ENCODE measurements at regions not wholly inside any gene's neighbourhood (a gene's known extent, or its start where the extent isn't known, plus 50 kb on each side); places are given as distances from the start of the nearest gene placed in this dataset.

- Histone ChIP-seq H3K27ac (no peak overlapping the region), H3K27me3 (peaks cover 3% of the 10 kb centered on the region), H3K4me3 (no peak overlapping the region), H3K4me1 (ENCODE audit: insufficient read depth) (no peaks in the 10 kb centered on the region), H3K9me3 (no peaks in the 10 kb centered on the region), H3K36me3 (no peaks in the 10 kb centered on the region)
- intact Hi-C loops (cut with DNase I) = no loop called here
- TF ChIP-seq, protein P1, sequence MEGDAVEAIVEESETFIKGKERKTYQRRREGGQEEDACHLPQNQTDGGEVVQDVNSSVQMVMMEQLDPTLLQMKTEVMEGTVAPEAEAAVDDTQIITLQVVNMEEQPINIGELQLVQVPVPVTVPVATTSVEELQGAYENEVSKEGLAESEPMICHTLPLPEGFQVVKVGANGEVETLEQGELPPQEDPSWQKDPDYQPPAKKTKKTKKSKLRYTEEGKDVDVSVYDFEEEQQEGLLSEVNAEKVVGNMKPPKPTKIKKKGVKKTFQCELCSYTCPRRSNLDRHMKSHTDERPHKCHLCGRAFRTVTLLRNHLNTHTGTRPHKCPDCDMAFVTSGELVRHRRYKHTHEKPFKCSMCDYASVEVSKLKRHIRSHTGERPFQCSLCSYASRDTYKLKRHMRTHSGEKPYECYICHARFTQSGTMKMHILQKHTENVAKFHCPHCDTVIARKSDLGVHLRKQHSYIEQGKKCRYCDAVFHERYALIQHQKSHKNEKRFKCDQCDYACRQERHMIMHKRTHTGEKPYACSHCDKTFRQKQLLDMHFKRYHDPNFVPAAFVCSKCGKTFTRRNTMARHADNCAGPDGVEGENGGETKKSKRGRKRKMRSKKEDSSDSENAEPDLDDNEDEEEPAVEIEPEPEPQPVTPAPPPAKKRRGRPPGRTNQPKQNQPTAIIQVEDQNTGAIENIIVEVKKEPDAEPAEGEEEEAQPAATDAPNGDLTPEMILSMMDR (IDR thresholded peaks at IDR 0.05) = no peak
- no peak for TF ChIP-seq POLR2A (IDR thresholded peaks at IDR 0.05)
- TF ChIP-seq EP300 (IDR thresholded peaks at IDR 0.05) = no peak
- no peak for DNase-seq
- WGBS, 3 donors = 16 to 18% (median 17%) methylated on average over 7 of the region's 7 CpGs
Measured at GRCh38 chr15:97654481-97655076, 305.9 kb upstream of the ARRDC4 start.

GRCh38 chr15:97661796-97662195, 298.7 kb upstream of the ARRDC4 start:
- no peaks in the 10 kb centered on the region for H3K4me1 ChIP-seq (ENCODE audit: insufficient read depth)
- no peaks in the 10 kb centered on the region for H3K36me3 ChIP-seq
- no peak overlapping the region for H3K27ac ChIP-seq
- H3K9me3 ChIP-seq = no peaks in the 10 kb centered on the region
- WGBS, 3 donors = 52 to 90% (median 76%) methylated on average over 3 of the region's 3 CpGs
- DNase-seq = no peak
- intact Hi-C loops (cut with DNase I) = no loop called here
- H3K27me3 ChIP-seq = peaks cover 3% of the 10 kb centered on the region
- H3K4me3 ChIP-seq = no peak overlapping the region
- TF ChIP-seq POLR2A (IDR thresholded peaks at IDR 0.05) = no peak
- TF ChIP-seq, protein P1 (IDR thresholded peaks at IDR 0.05) = no peak
- no peak for TF ChIP-seq EP300 (IDR thresholded peaks at IDR 0.05)

DNA sequence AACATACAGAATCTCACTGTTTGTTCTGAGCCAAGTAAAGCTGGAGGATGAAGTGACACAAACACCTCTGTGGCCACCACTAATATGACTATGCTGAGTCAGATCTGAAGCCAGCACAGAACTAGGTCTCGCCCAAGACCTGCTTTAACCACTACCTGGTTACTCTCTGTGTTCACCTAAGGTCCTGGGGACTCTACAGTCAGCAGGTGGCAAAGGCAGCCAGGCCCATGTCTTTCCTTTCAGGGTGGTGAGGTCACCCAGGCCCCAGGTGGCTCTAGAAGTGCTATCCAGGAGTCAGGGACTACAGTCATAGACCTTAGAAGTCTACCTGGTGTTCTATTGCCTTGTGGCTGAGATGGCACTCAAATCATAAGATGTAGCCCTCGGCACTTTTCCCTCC, 287.9 kb upstream of the ARRDC4 start:
- H3K4me1 ChIP-seq (ENCODE audit: insufficient read depth) = no peaks in the 10 kb centered on the region
- no peak for DNase-seq
- 38 to 65% (median 58%) methylated on average over 2 of the region's 2 CpGs for WGBS, 3 donors
- H3K36me3 ChIP-seq = no peaks in the 10 kb centered on the region
- no peak overlapping the region for H3K27ac ChIP-seq
- no peaks in the 10 kb centered on the region for H3K9me3 ChIP-seq
- intact Hi-C loops (cut with DNase I) = no loop called here
- no peak overlapping the region for H3K4me3 ChIP-seq
- TF ChIP-seq POLR2A (IDR thresholded peaks at IDR 0.05) (no peak), EP300 (IDR thresholded peaks at IDR 0.05) (no peak)
- TF ChIP-seq, protein P1 (IDR thresholded peaks at IDR 0.05) = no peak
- no peaks in the 10 kb centered on the region for H3K27me3 ChIP-seq

DNA sequence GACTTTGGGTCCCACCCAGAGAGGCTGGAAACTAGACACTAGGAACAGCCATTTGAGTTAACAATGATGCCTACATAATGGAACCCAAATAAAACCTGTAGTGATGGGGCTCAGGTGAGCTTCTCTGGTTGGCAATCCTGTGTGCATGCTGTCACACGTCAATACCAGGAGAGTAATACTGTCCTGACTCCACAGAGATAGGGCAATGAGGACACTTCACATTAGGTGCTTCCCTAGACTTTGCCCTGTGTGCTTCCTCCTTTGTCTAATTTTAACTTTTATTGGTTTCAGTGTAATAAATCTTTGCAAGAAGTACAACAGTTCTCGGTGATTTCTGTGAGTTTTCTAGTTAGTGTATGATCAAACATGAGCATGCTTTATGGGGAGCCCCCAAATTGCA, 281.8 kb upstream of the ARRDC4 start:
- H3K27ac ChIP-seq = no peak overlapping the region
- no peak for DNase-seq
- no peaks in the 10 kb centered on the region for H3K36me3 ChIP-seq
- H3K27me3 ChIP-seq = no peaks in the 10 kb centered on the region
- no peaks in the 10 kb centered on the region for H3K4me1 ChIP-seq (ENCODE audit: insufficient read depth)
- TF ChIP-seq, protein P1 (IDR thresholded peaks at IDR 0.05) = no peak
- TF ChIP-seq POLR2A (IDR thresholded peaks at IDR 0.05) (no peak), EP300 (IDR thresholded peaks at IDR 0.05) (no peak)
- intact Hi-C loops (cut with DNase I) = no loop called here
- no peak overlapping the region for H3K4me3 ChIP-seq
- 50 to 80% (median 74%) methylated on average over 2 of the region's 2 CpGs for WGBS, 3 donors
- H3K9me3 ChIP-seq = no peaks in the 10 kb centered on the region

Measured in ovary (tissue), 7 donors.